Neural progenitor cell (in vitro differentiated cells): ENCODE measurements at regions not wholly inside any gene's neighbourhood (a gene's known extent, or its start where the extent isn't known, plus 50 kb on each side); places are given as distances from the start of the nearest gene placed in this dataset.

ENCODE experiments used
- EZH2 ChIP-seq: fragments of 200-600 bp; sonication (generic); IDR thresholded peaks from 2 replicates; pipeline ENCODE4 v1.6.1; 2017; ENCODE audit warnings: antibody characterized with exemption, mild to moderate bottlenecking, moderate library complexity
- EZH2phosphoT487 ChIP-seq: fragments of 200-600 bp; sonication (generic); IDR thresholded peaks from 2 replicates; pipeline ENCODE4 v1.6.1; 2017; ENCODE audit warnings: antibody characterized with exemption
- TF ChIP-seq, protein P1 (sequence below): fragments of 200-600 bp; sonication (generic); IDR thresholded peaks from 2 replicates; pipeline ENCODE4 v1.5.1; 2017; ENCODE audit warnings: antibody characterized with exemption, mild to moderate bottlenecking

DNA sequence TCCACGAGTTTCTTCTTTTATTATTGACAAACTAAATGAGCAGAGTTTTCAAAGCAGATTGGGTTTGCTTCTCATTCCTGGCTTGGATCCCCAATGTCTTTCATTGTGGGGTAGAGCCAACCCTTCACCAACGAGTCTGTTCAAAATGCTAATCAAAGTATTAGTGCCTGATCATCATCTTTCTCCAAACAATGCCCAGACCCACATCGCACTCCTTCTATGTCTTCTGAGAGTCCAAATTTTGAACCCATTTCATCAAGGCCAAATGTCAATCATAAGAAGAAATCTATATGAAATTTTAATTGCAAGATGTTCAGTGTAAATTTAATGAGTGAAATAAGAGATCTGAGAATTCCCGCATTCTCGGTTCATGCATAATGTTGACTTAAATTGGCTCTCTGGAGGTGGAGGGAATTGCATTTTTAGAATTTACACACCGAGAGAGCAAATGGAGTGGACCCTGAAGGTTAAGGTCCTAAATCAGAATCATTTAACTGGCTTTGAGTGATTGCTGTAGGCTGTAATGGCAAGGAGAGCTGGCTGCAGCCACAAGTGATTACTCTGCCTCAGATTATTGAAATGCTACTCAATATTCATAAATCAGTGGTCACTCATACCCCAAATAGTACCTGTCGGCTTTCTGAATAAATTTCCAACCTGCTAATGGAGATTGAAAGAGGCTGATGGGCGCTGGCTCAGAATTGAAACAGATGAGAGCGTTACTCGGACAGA is 602.9 kb downstream of the TYW1 start:
- TF ChIP-seq, protein P1, sequence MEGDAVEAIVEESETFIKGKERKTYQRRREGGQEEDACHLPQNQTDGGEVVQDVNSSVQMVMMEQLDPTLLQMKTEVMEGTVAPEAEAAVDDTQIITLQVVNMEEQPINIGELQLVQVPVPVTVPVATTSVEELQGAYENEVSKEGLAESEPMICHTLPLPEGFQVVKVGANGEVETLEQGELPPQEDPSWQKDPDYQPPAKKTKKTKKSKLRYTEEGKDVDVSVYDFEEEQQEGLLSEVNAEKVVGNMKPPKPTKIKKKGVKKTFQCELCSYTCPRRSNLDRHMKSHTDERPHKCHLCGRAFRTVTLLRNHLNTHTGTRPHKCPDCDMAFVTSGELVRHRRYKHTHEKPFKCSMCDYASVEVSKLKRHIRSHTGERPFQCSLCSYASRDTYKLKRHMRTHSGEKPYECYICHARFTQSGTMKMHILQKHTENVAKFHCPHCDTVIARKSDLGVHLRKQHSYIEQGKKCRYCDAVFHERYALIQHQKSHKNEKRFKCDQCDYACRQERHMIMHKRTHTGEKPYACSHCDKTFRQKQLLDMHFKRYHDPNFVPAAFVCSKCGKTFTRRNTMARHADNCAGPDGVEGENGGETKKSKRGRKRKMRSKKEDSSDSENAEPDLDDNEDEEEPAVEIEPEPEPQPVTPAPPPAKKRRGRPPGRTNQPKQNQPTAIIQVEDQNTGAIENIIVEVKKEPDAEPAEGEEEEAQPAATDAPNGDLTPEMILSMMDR = no peak
- no peak for TF ChIP-seq EZH2phosphoT487
- TF ChIP-seq EZH2 = no peak
